IMR-90 (cell line): ENCODE measurements at regions not wholly inside any gene's neighbourhood (a gene's known extent, or its start where the extent isn't known, plus 50 kb on each side); places are given as distances from the start of the nearest gene placed in this dataset.

Experiments used
- BHLHE40 ChIP-seq: fragments of 150-350 bp; IDR thresholded peaks from 2 replicates; pipeline ENCODE4 v1.6.1; 2016; ENCODE audit warnings: mild to moderate bottlenecking, low read depth, low read length
- CEBPB ChIP-seq: IDR thresholded peaks from 2 replicates; pipeline ENCODE4 v1.6.1; 2012; ENCODE audit warnings: low read depth, low read length, improper control_type of control experiment
- MXI1 ChIP-seq: IDR thresholded peaks from 2 replicates; pipeline ENCODE4 v1.6.1; 2012; ENCODE audit warnings: low read depth, mild to moderate bottlenecking, low read length, moderate library complexity, borderline replicate concordance
- POLR2A ChIP-seq: IDR thresholded peaks from 2 replicates; pipeline ENCODE4 v1.6.1; 2012; ENCODE audit warnings: mild to moderate bottlenecking, low read depth, low read length
- RAD21 ChIP-seq: IDR thresholded peaks from 2 replicates; pipeline ENCODE4 v1.6.1; 2012; ENCODE audit warnings: low read length, improper control_type of control experiment
- RCOR1 ChIP-seq: IDR thresholded peaks from 2 replicates; pipeline ENCODE4 v1.6.1; 2012; ENCODE audit warnings: mild to moderate bottlenecking, low read length, improper control_type of control experiment; ENCODE audit not compliant: insufficient replicate concordance
- RFX5 ChIP-seq: IDR thresholded peaks from 2 replicates; pipeline ENCODE4 v1.8.0; 2012; ENCODE audit warnings: low read depth, mild to moderate bottlenecking, low read length, moderate library complexity
- SMC3 ChIP-seq: fragments of 150-350 bp; IDR thresholded peaks from 2 replicates; pipeline ENCODE4 v1.6.1; 2016; ENCODE audit warnings: low read depth, mild to moderate bottlenecking, antibody characterized with exemption, low read length, moderate library complexity
- TF ChIP-seq, protein P1 (sequence below): conservative IDR thresholded peaks from 2 replicates; pipeline ENCODE4 v1.5.1; 2012; ENCODE audit warnings: mild to moderate bottlenecking, low read depth, low read length, improper control_type of control experiment

DNA sequence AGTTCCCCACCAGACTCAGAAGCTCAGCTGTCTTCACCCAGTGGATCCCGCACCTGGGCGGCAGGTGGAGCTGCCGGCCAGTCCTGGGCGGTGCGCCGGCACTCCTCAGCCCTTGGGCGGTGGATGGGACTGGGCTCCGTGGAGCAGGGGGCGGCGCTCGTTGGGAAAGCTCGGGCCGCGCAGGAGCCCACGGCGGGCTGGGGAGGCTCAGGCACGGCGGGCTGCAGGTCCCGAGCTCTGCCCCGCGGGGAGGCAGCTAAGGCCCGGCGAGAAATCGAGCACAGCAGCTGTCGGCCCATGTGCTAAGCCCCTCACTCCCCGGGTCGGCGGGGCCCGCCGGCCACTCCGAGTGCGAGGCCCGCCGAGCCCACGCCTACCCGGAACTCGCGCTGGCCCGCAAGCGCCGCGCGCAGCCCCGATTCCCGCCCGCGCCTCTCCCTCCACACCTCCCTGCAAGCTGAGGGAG is 560.0 kb downstream of the BRINP1 start:
- TF ChIP-seq, protein P1, sequence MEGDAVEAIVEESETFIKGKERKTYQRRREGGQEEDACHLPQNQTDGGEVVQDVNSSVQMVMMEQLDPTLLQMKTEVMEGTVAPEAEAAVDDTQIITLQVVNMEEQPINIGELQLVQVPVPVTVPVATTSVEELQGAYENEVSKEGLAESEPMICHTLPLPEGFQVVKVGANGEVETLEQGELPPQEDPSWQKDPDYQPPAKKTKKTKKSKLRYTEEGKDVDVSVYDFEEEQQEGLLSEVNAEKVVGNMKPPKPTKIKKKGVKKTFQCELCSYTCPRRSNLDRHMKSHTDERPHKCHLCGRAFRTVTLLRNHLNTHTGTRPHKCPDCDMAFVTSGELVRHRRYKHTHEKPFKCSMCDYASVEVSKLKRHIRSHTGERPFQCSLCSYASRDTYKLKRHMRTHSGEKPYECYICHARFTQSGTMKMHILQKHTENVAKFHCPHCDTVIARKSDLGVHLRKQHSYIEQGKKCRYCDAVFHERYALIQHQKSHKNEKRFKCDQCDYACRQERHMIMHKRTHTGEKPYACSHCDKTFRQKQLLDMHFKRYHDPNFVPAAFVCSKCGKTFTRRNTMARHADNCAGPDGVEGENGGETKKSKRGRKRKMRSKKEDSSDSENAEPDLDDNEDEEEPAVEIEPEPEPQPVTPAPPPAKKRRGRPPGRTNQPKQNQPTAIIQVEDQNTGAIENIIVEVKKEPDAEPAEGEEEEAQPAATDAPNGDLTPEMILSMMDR, result no peak
- no peak for TF ChIP-seq POLR2A
- no peak for TF ChIP-seq MXI1
- no peak for TF ChIP-seq SMC3
- TF ChIP-seq BHLHE40, result no peak
- no peak for TF ChIP-seq CEBPB
- no peak for TF ChIP-seq RCOR1
- no peak for TF ChIP-seq RAD21
- TF ChIP-seq RFX5, result no peak
